Neutrophil (primary cell): ENCODE measurements at regions not wholly inside any gene's neighbourhood (a gene's known extent, or its start where the extent isn't known, plus 50 kb on each side); places are given as distances from the start of the nearest gene placed in this dataset.

Experiments
- H3K27ac ChIP-seq: fragments of 200-600 bp; sonication (generic); 2 replicates; pipeline ENCODE4 v1.5.1; 2016; ENCODE audit warnings: mild to moderate bottlenecking, moderate library complexity
- H3K27me3 ChIP-seq: fragments of 200-600 bp; sonication (generic); 2 replicates; pipeline ENCODE4 v1.6.0; 2016; ENCODE audit warnings: mild to moderate bottlenecking
- H3K36me3 ChIP-seq: fragments of 200-600 bp; sonication (generic); 2 replicates; pipeline ENCODE4 v1.5.1; 2017
- H3K4me1 ChIP-seq, 2 experiments: fragments of 200-600 bp in 1 of 2; sonication (generic) in 1 of 2; 1 replicate in 1 of 2; 2 replicates in 1 of 2; pipeline versions ENCODE4 v1.5.1 to v1.6.1; 2013 to 2016; ENCODE audit warnings: low read depth in 1 of 2, low read length in 1 of 2, mild to moderate bottlenecking in 1 of 2, moderate library complexity in 1 of 2; ENCODE audit not compliant: control insufficient read depth in 1 of 2, insufficient read depth in 1 of 2
- H3K4me3 ChIP-seq, 2 experiments: fragments of 200-600 bp in 1 of 2; sonication (generic) in 1 of 2; 1 replicate in 1 of 2; 2 replicates in 1 of 2; pipeline ENCODE4 v1.5.1; 2013 to 2016; ENCODE audit warnings: low read depth in 1 of 2, low read length in 1 of 2, mild to moderate bottlenecking in 1 of 2, moderate library complexity in 1 of 2
- H3K9me3 ChIP-seq: fragments of 200-600 bp; sonication (generic); 2 replicates; pipeline ENCODE4 v1.5.1; 2016
- CTCF ChIP-seq: fragments of 200-600 bp; sonication (generic); IDR thresholded peaks from 2 replicates; pipeline ENCODE4 v1.5.1; 2016; ENCODE audit warnings: antibody characterized with exemption

GRCh38 chr1:195831789-195832188 lies 776.5 kb downstream of the KCNT2 start:
- TF ChIP-seq CTCF: no peak
- H3K4me3 ChIP-seq: no peak overlapping the region
- H3K27me3 ChIP-seq: no peaks in the 10 kb centered on the region
- H3K4me1 ChIP-seq: no peaks in the 10 kb centered on the region
- no peaks in the 10 kb centered on the region for H3K36me3 ChIP-seq
- no peak overlapping the region for H3K27ac ChIP-seq
- no peaks in the 10 kb centered on the region for H3K9me3 ChIP-seq

DNA sequence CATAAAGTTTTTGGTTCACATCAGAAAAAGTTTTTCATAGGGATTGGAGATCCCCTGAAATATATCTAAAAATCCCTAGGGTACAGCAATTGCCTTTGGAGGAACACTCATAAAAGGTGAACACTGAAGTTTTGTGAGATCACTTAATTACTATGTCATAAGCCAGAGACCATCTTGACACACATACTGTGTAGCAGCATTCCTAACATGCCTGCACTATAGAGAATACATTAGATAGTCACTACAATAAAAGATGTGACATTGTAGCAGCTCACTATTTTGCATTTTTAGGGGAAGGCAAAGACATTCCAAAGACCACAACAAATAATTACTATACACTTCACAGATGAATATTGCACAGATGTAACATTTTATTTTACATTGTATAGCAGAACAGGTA lies 779.9 kb downstream of the KCNT2 start:
- H3K27me3 ChIP-seq: no peaks in the 10 kb centered on the region
- TF ChIP-seq CTCF: no peak
- H3K27ac ChIP-seq: no peak overlapping the region
- no peaks in the 10 kb centered on the region for H3K4me1 ChIP-seq
- no peaks in the 10 kb centered on the region for H3K9me3 ChIP-seq
- no peaks in the 10 kb centered on the region for H3K36me3 ChIP-seq
- no peak overlapping the region for H3K4me3 ChIP-seq

GRCh38 chr1:195820925-195821324 lies 787.3 kb downstream of the KCNT2 start:
- Histone ChIP-seq H3K4me3 (no peak overlapping the region), H3K27me3 (no peaks in the 10 kb centered on the region), H3K36me3 (no peaks in the 10 kb centered on the region), H3K9me3 (no peaks in the 10 kb centered on the region), H3K4me1 (no peaks in the 10 kb centered on the region), H3K27ac (no peak overlapping the region)
- no peak for TF ChIP-seq CTCF

- Histone ChIP-seq H3K9me3 (no peaks in the 10 kb centered on the region), H3K27ac (no peak overlapping the region)
Observed at GRCh38 chr1:195806060-195806459, 802.2 kb downstream of the KCNT2 start.

DNA sequence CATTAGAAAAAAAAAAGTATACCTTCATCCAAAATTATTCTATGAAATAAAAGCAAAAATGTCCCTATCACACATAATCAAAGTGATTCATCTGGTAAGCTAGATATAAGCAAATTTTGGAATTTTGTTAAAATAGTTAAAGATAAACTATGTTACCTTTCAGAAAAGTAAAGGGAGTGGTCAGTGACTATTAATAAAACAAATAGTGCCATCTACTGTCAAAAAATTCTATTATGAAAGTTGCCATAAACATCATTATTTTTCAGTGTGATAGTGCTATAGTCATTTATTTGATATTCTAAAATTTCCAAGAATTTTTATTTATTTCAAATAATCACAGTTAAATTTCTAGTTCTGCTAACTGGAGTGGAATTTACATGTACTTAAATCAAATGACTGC lies 803.7 kb downstream of the KCNT2 start:
- Histone ChIP-seq H3K27me3 (no peaks in the 10 kb centered on the region), H3K9me3 (no peaks in the 10 kb centered on the region), H3K36me3 (no peaks in the 10 kb centered on the region), H3K4me3 (no peak overlapping the region), H3K4me1 (no peaks in the 10 kb centered on the region), H3K27ac (no peak overlapping the region)
- TF ChIP-seq CTCF: no peak

More at GRCh38 chr1:195806060-195806459, 802.2 kb downstream of the KCNT2 start:
- no peak for TF ChIP-seq CTCF
- Histone ChIP-seq H3K27me3 (no peaks in the 10 kb centered on the region), H3K4me1 (no peaks in the 10 kb centered on the region), H3K4me3 (no peak overlapping the region), H3K36me3 (no peaks in the 10 kb centered on the region)

DNA sequence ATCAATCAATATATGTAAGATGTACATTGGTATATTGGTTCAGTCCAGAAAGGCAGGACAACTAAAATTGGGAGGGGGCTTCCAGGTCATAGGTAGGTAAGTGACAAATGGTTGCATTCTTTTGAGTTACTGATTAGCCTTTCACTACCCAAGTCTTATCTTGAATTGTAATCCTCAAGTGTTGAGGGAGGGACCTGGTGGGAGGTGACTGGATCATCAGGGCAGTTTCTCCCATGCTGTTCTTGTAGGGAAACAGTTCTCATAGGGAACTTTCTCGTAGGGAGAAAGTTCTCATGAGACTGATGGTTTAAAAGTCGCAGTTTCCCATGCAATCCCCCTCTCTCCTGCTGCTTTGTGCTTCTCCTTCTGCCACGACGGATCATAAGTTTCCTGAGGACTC lies 809.2 kb downstream of the KCNT2 start:
- no peak overlapping the region for H3K4me3 ChIP-seq
- no peaks in the 10 kb centered on the region for H3K4me1 ChIP-seq
- H3K36me3 ChIP-seq: no peaks in the 10 kb centered on the region
- TF ChIP-seq CTCF: no peak
- H3K27me3 ChIP-seq: no peaks in the 10 kb centered on the region
- H3K9me3 ChIP-seq: no peaks in the 10 kb centered on the region
- no peak overlapping the region for H3K27ac ChIP-seq
